Osteocyte (in vitro differentiated cells): ENCODE measurements at regions not wholly inside any gene's neighbourhood (a gene's known extent, or its start where the extent isn't known, plus 50 kb on each side); places are given as distances from the start of the nearest gene placed in this dataset.

Experiments used
- DNase-seq: peaks from one replicate; pipeline ENCODE4 v3.0.0; 2021; ENCODE audit warnings: mixed read lengths; ENCODE audit not compliant: unreplicated experiment; ENCODE audit errors: extremely low spot score
- H3K27ac Mint-ChIP-seq: one replicate; pipeline ENCODE4 v1.8.0; 2021; ENCODE audit warnings: mild to moderate bottlenecking, mixed read lengths; ENCODE audit not compliant: unreplicated experiment
- H3K27me3 Mint-ChIP-seq: one replicate; pipeline ENCODE4 v1.8.0; 2021; ENCODE audit warnings: mixed read lengths; ENCODE audit not compliant: unreplicated experiment
- H3K36me3 Mint-ChIP-seq: one replicate; pipeline ENCODE4 v1.8.0; 2021; ENCODE audit warnings: mixed read lengths; ENCODE audit not compliant: unreplicated experiment
- H3K4me1 Mint-ChIP-seq: one replicate; pipeline ENCODE4 v1.8.0; 2021; ENCODE audit warnings: mixed read lengths; ENCODE audit not compliant: unreplicated experiment
- H3K4me3 Mint-ChIP-seq: one replicate; pipeline ENCODE4 v1.8.0; 2021; ENCODE audit warnings: mild to moderate bottlenecking, moderate library complexity, mixed read lengths; ENCODE audit not compliant: unreplicated experiment
- H3K9me3 Mint-ChIP-seq: one replicate; pipeline ENCODE4 v1.8.0; 2021; ENCODE audit warnings: mixed read lengths; ENCODE audit not compliant: unreplicated experiment
- TF ChIP-seq, protein P1 (sequence below): fragments of 200-600 bp; sonication (generic); IDR thresholded peaks from 2 replicates; pipeline ENCODE4 v1.5.0; 2021; ENCODE audit warnings: antibody characterized with exemption, mild to moderate bottlenecking, moderate library complexity

DNA sequence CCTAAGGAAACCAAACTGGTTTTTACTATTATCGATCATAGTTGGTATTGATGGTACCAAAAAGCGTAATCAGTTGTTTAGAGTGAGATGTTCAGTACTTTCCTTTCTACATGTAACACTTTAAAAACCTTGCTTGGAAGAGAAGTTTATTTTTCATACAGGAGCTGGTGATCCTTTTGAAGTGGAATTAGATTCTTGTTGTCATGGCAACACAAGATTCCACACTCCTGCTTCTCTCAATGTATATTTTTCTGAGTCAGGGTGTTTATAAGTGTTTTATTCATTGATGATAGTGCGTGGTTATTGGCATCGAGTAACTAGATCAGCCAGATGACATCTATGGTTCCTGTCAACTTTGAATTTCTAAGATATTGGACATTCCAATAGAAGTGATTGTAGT lies 181.1 kb upstream of the CHD1 start:
- peaks cover 47% of the 10 kb centered on the region for H3K27me3 Mint-ChIP-seq
- no peaks in the 10 kb centered on the region for H3K4me1 Mint-ChIP-seq
- H3K36me3 Mint-ChIP-seq = no peaks in the 10 kb centered on the region
- no peak for DNase-seq
- no peak overlapping the region for H3K4me3 Mint-ChIP-seq
- H3K9me3 Mint-ChIP-seq = no peaks in the 10 kb centered on the region
- TF ChIP-seq, protein P1, sequence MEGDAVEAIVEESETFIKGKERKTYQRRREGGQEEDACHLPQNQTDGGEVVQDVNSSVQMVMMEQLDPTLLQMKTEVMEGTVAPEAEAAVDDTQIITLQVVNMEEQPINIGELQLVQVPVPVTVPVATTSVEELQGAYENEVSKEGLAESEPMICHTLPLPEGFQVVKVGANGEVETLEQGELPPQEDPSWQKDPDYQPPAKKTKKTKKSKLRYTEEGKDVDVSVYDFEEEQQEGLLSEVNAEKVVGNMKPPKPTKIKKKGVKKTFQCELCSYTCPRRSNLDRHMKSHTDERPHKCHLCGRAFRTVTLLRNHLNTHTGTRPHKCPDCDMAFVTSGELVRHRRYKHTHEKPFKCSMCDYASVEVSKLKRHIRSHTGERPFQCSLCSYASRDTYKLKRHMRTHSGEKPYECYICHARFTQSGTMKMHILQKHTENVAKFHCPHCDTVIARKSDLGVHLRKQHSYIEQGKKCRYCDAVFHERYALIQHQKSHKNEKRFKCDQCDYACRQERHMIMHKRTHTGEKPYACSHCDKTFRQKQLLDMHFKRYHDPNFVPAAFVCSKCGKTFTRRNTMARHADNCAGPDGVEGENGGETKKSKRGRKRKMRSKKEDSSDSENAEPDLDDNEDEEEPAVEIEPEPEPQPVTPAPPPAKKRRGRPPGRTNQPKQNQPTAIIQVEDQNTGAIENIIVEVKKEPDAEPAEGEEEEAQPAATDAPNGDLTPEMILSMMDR = no peak
- no peak overlapping the region for H3K27ac Mint-ChIP-seq

GRCh38 chr5:99105216-99105615 lies 176.4 kb upstream of the CHD1 start:
- DNase-seq = no peak
- peaks cover 57% of the 10 kb centered on the region for H3K27me3 Mint-ChIP-seq
- no peak overlapping the region for H3K27ac Mint-ChIP-seq
- no peak overlapping the region for H3K4me3 Mint-ChIP-seq
- H3K9me3 Mint-ChIP-seq = no peaks in the 10 kb centered on the region
- TF ChIP-seq, protein P1 = no peak
- H3K4me1 Mint-ChIP-seq = no peaks in the 10 kb centered on the region
- H3K36me3 Mint-ChIP-seq = no peaks in the 10 kb centered on the region

- no peak overlapping the region for H3K4me3 Mint-ChIP-seq
- no peak overlapping the region for H3K27ac Mint-ChIP-seq
- DNase-seq = no peak
- H3K9me3 Mint-ChIP-seq = no peaks in the 10 kb centered on the region
- no peaks in the 10 kb centered on the region for H3K4me1 Mint-ChIP-seq
- TF ChIP-seq, protein P1 = peak; percentile 65
- no peaks in the 10 kb centered on the region for H3K36me3 Mint-ChIP-seq
- H3K27me3 Mint-ChIP-seq = peaks cover 57% of the 10 kb centered on the region
Observed at GRCh38 chr5:99104538-99105132, 175.8 kb upstream of the CHD1 start.

GRCh38 chr5:99102073-99102697 lies 173.4 kb upstream of the CHD1 start:
- Mint-ChIP-seq H3K27ac (no peak overlapping the region), H3K9me3 (no peaks in the 10 kb centered on the region), H3K4me3 (no peak overlapping the region), H3K27me3 (peaks cover 58% of the 10 kb centered on the region), H3K36me3 (no peaks in the 10 kb centered on the region), H3K4me1 (no peaks in the 10 kb centered on the region)
- DNase-seq = no peak
- TF ChIP-seq, protein P1 = no peak

- H3K27ac Mint-ChIP-seq = no peak overlapping the region
- no peak for DNase-seq
- no peaks in the 10 kb centered on the region for H3K9me3 Mint-ChIP-seq
- H3K36me3 Mint-ChIP-seq = no peaks in the 10 kb centered on the region
- peaks cover 54% of the 10 kb centered on the region for H3K27me3 Mint-ChIP-seq
- H3K4me3 Mint-ChIP-seq = no peak overlapping the region
- no peaks in the 10 kb centered on the region for H3K4me1 Mint-ChIP-seq
- TF ChIP-seq, protein P1 = no peak
Observed at GRCh38 chr5:99099691-99100090, 170.9 kb upstream of the CHD1 start.
